Motor neuron (in vitro differentiated cells): ENCODE measurements at regions not wholly inside any gene's neighbourhood (a gene's known extent, or its start where the extent isn't known, plus 50 kb on each side); places are given as distances from the start of the nearest gene placed in this dataset.

Source experiments
- ATAC-seq, 8 experiments: fragments of 200-7000 bp; cut with Tn5 transposase; replicated peaks in 6 of 8; 2 replicates each; pipeline ENCODE4 v1.8.0; 2021; ENCODE audit warnings: mild to moderate bottlenecking in 8 of 8, moderate library complexity in 8 of 8
- H3K27ac ChIP-seq, 2 donors: fragments of 250-450 bp; sonication (Bioruptor Pico); 2 replicates each; pipeline ENCODE4 v1.9.0; 2021; ENCODE audit warnings: antibody characterized with exemption in 2 of 2, mild to moderate bottlenecking in 2 of 2, moderate library complexity in 1 of 2
- H3K4me1 ChIP-seq, 2 donors: fragments of 250-450 bp; sonication (Bioruptor Pico); replicated peaks in 1 of 2; 2 replicates each; pipeline ENCODE4 v1.6.1; 2021; ENCODE audit warnings: antibody characterized with exemption in 2 of 2, mild to moderate bottlenecking in 2 of 2, moderate library complexity in 1 of 2
- H3K4me3 ChIP-seq, 5 donors: fragments of 250-450 bp; sonication (Bioruptor Pico); 2 replicates each; pipeline ENCODE4 v1.9.0; 2021; ENCODE audit warnings: antibody characterized with exemption in 5 of 5, mild to moderate bottlenecking in 5 of 5, moderate library complexity in 4 of 5
- WGBS, 10 experiments: fragments of 450-650 bp; shearing (Covaris generic); methylation state at CpG; one replicate each; pipeline ENCODE4 v1.0.0; 2022; 5-methylcytosine and 5-hydroxymethylcytosine counted together
- in situ Hi-C, 9 experiments: fragments of 400-800 bp; cut with MboI; loops; one replicate each; pipeline ENCODE4 v1.15.0; 2021; ENCODE audit warnings: low sequenced_read_pairs in 9 of 9, low pct_unique_long_range_greater_than_20kb in 2 of 9; ENCODE audit not compliant: unreplicated experiment in 9 of 9

GRCh38 chr4:151950993-151951670 lies 190.3 kb upstream of the GATB start:
- 8 to 87% (median 66%) methylated on average over 2 to 12 of the region's 12 CpGs for WGBS, 10 experiments
- no peak overlapping the region for H3K4me3 ChIP-seq
- in situ Hi-C loops: no loop called here
- ATAC-seq: peak in 5 of 8 experiments; percentile 25 to 74 (median 50)
- peaks cover 0 to 11% of the 10 kb centered on the region in 2 donors for H3K4me1 ChIP-seq
- no peak overlapping the region for H3K27ac ChIP-seq

- Histone ChIP-seq H3K4me3 (no peak overlapping the region), H3K27ac (no peak overlapping the region), H3K4me1 (peaks cover 0 to 4% of the 10 kb centered on the region in 2 donors)
- ATAC-seq: no peak
- WGBS, 10 experiments: 0 to 100% (median 70%) methylated on average over 1 of the region's 1 CpG
- in situ Hi-C loops: no loop called here
Observed at GRCh38 chr4:151948351-151949016, 187.7 kb upstream of the GATB start.

GRCh38 chr4:151946718-151947117 lies 185.9 kb upstream of the GATB start:
- H3K27ac ChIP-seq: no peak overlapping the region
- in situ Hi-C loops: no loop called here
- H3K4me3 ChIP-seq: no peak overlapping the region
- 20 to 100% (median 80%) methylated on average over 1 to 2 of the region's 2 CpGs; no CpG with 5 or more reads in 3 of the 10 experiments for WGBS, 10 experiments
- H3K4me1 ChIP-seq: no peaks in the 10 kb centered on the region
- ATAC-seq: no peak

- Histone ChIP-seq H3K27ac (no peak overlapping the region), H3K4me3 (no peak overlapping the region), H3K4me1 (no peaks in the 10 kb centered on the region)
- in situ Hi-C loops: no loop called here
- ATAC-seq: no peak
- WGBS, 10 experiments: 79 to 100% (median 89%) methylated on average over 1 to 3 of the region's 3 CpGs; no CpG with 5 or more reads in 2 of the 10 experiments
Observed at GRCh38 chr4:151942971-151943370, 182.2 kb upstream of the GATB start.

GRCh38 chr4:151940926-151941617 lies 180.3 kb upstream of the GATB start:
- no peak for ATAC-seq
- no peak overlapping the region for H3K27ac ChIP-seq
- WGBS, 10 experiments: 79 to 100% (median 100%) methylated on average over 1 to 3 of the region's 3 CpGs; no CpG with 5 or more reads in 3 of the 10 experiments
- in situ Hi-C loops: no loop called here
- no peaks in the 10 kb centered on the region for H3K4me1 ChIP-seq
- H3K4me3 ChIP-seq: no peak overlapping the region

GRCh38 chr4:151940291-151940690 lies 179.5 kb upstream of the GATB start:
- Histone ChIP-seq H3K27ac (no peak overlapping the region), H3K4me1 (no peaks in the 10 kb centered on the region), H3K4me3 (no peak overlapping the region)
- no peak for ATAC-seq
- WGBS, 10 experiments: 52 to 100% (median 83%) methylated on average over 1 to 2 of the region's 2 CpGs; no CpG with 5 or more reads in 5 of the 10 experiments
- in situ Hi-C loops: no loop called here

- peak in 1 of 8 experiments; percentile 26 for ATAC-seq
- in situ Hi-C loops: no loop called here
- H3K27ac ChIP-seq: no peak overlapping the region
- no peaks in the 10 kb centered on the region for H3K4me1 ChIP-seq
- H3K4me3 ChIP-seq: no peak overlapping the region
- WGBS, 10 experiments: 52 to 100% (median 93%) methylated on average over 1 to 3 of the region's 3 CpGs; no CpG with 5 or more reads in 2 of the 10 experiments
Observed at GRCh38 chr4:151939670-151940069, 178.9 kb upstream of the GATB start.

- H3K4me3 ChIP-seq: no peak overlapping the region
- no peak for ATAC-seq
- H3K4me1 ChIP-seq: no peaks in the 10 kb centered on the region
- WGBS, 10 experiments: 20 to 100% (median 100%) methylated on average over 1 of the region's 1 CpG; no CpG with 5 or more reads in 5 of the 10 experiments
- in situ Hi-C loops: no loop called here
- H3K27ac ChIP-seq: no peak overlapping the region
Observed at GRCh38 chr4:151935411-151935810, 174.6 kb upstream of the GATB start.

- 0 to 100% (median 81%) methylated on average over 2 to 3 of the region's 5 CpGs for WGBS, 10 experiments
- Histone ChIP-seq H3K4me3 (no peak overlapping the region), H3K4me1 (no peaks in the 10 kb centered on the region), H3K27ac (no peak overlapping the region)
- peak in 2 of 8 experiments; percentile 26 to 41 for ATAC-seq
- in situ Hi-C loops: no loop called here
Observed at GRCh38 chr4:151934766-151935165, 174.0 kb upstream of the GATB start.

- 66 to 100% (median 94%) methylated on average over 1 to 6 of the region's 13 CpGs; no CpG with 5 or more reads in 3 of the 10 experiments for WGBS, 10 experiments
- no peak overlapping the region for H3K27ac ChIP-seq
- in situ Hi-C loops: no loop called here
- ATAC-seq: no peak
- H3K4me3 ChIP-seq: no peak overlapping the region
- H3K4me1 ChIP-seq: no peaks in the 10 kb centered on the region
Observed at GRCh38 chr4:151933122-151933827, 172.5 kb upstream of the GATB start.

GRCh38 chr4:151931563-151931962 lies 170.8 kb upstream of the GATB start:
- peak in 1 of 8 experiments; percentile 47 for ATAC-seq
- Histone ChIP-seq H3K4me3 (no peak overlapping the region), H3K4me1 (no peaks in the 10 kb centered on the region), H3K27ac (no peak overlapping the region)
- in situ Hi-C loops: no loop called here
- 0 to 100% (median 71%) methylated on average over 1 to 2 of the region's 2 CpGs; no CpG with 5 or more reads in 3 of the 10 experiments for WGBS, 10 experiments

- in situ Hi-C loops: no loop called here
- H3K4me1 ChIP-seq: no peaks in the 10 kb centered on the region
- no peak overlapping the region for H3K4me3 ChIP-seq
- no peak overlapping the region for H3K27ac ChIP-seq
- peak in 3 of 8 experiments; percentile 28 to 73 (median 62) for ATAC-seq
- 57 to 60% methylated on average over 1 of the region's 2 CpGs; no CpG with 5 or more reads in 8 of the 10 experiments for WGBS, 10 experiments
Observed at GRCh38 chr4:151930372-151930771, 169.6 kb upstream of the GATB start.

GRCh38 chr4:151928112-151928511 lies 167.3 kb upstream of the GATB start:
- in situ Hi-C loops: no loop called here
- 53 to 100% (median 79%) methylated on average over 2 to 4 of the region's 5 CpGs; no CpG with 5 or more reads in 3 of the 10 experiments for WGBS, 10 experiments
- ATAC-seq: no peak
- Histone ChIP-seq H3K4me1 (no peaks in the 10 kb centered on the region), H3K27ac (no peak overlapping the region), H3K4me3 (no peak overlapping the region)
